HEK293 (cell line): ENCODE measurements at regions not wholly inside any gene's neighbourhood (a gene's known extent, or its start where the extent isn't known, plus 50 kb on each side); places are given as distances from the start of the nearest gene placed in this dataset.

Experiments
- ZBTB7A ChIP-seq: fragments of 450-650 bp; formaldehyde crosslinking; IDR thresholded peaks from 2 replicates; pipeline ENCODE4 v1.5.1; 2016; ENCODE audit warnings: low read depth, missing biosample characterization, missing genetic modification characterization
- ZFP3 ChIP-seq: fragments of 450-650 bp; formaldehyde crosslinking; IDR thresholded peaks from 2 replicates; pipeline ENCODE4 v1.5.1; 2016; ENCODE audit warnings: low read depth, missing biosample characterization, missing genetic modification characterization
- ZNF133 ChIP-seq: fragments of 450-650 bp; formaldehyde crosslinking; IDR thresholded peaks from 2 replicates; pipeline ENCODE4 v1.5.1; 2016; ENCODE audit warnings: missing biosample characterization, missing genetic modification characterization
- ZNF138 ChIP-seq: fragments of 450-650 bp; formaldehyde crosslinking; IDR thresholded peaks from 2 replicates; pipeline ENCODE4 v1.5.1; 2016; ENCODE audit warnings: missing biosample characterization, missing genetic modification characterization, borderline replicate concordance
- ZNF174 ChIP-seq: fragments of 450-650 bp; formaldehyde crosslinking; IDR thresholded peaks from 2 replicates; pipeline ENCODE4 v1.5.0; 2017; ENCODE audit warnings: missing biosample characterization, mild to moderate bottlenecking, missing genetic modification characterization
- ZNF175 ChIP-seq: fragments of 450-650 bp; formaldehyde crosslinking; IDR thresholded peaks from 2 replicates; pipeline ENCODE4 v1.5.1; 2016; ENCODE audit warnings: missing biosample characterization, missing genetic modification characterization
- ZNF292 ChIP-seq: fragments of 450-650 bp; formaldehyde crosslinking; IDR thresholded peaks from 2 replicates; pipeline ENCODE4 v1.5.1; 2016; ENCODE audit warnings: low read depth, missing biosample characterization, missing genetic modification characterization, borderline replicate concordance
- ZNF501 ChIP-seq: fragments of 450-650 bp; formaldehyde crosslinking; IDR thresholded peaks from 2 replicates; pipeline ENCODE4 v1.5.1; 2016; ENCODE audit warnings: missing biosample characterization, missing genetic modification characterization
- ZNF76 ChIP-seq: fragments of 450-650 bp; formaldehyde crosslinking; IDR thresholded peaks from 2 replicates; pipeline ENCODE4; 2016; ENCODE audit warnings: low read depth, missing biosample characterization, missing genetic modification characterization, borderline replicate concordance
- TF ChIP-seq, protein P1 (sequence below): fragments of 450-650 bp; formaldehyde crosslinking; IDR thresholded peaks from 2 replicates; pipeline ENCODE4 v1.5.1; 2016; ENCODE audit warnings: missing biosample characterization, missing genetic modification characterization
- TF ChIP-seq, protein P2 (sequence below): fragments of 450-650 bp; formaldehyde crosslinking; IDR thresholded peaks from 2 replicates; pipeline ENCODE4 v1.5.1; 2016; ENCODE audit warnings: missing biosample characterization, missing genetic modification characterization
- TF ChIP-seq, protein P3 (sequence below): fragments of 450-650 bp; formaldehyde crosslinking; IDR thresholded peaks from 2 replicates; pipeline ENCODE4 v1.5.1; 2016; ENCODE audit warnings: missing biosample characterization, missing genetic modification characterization

DNA sequence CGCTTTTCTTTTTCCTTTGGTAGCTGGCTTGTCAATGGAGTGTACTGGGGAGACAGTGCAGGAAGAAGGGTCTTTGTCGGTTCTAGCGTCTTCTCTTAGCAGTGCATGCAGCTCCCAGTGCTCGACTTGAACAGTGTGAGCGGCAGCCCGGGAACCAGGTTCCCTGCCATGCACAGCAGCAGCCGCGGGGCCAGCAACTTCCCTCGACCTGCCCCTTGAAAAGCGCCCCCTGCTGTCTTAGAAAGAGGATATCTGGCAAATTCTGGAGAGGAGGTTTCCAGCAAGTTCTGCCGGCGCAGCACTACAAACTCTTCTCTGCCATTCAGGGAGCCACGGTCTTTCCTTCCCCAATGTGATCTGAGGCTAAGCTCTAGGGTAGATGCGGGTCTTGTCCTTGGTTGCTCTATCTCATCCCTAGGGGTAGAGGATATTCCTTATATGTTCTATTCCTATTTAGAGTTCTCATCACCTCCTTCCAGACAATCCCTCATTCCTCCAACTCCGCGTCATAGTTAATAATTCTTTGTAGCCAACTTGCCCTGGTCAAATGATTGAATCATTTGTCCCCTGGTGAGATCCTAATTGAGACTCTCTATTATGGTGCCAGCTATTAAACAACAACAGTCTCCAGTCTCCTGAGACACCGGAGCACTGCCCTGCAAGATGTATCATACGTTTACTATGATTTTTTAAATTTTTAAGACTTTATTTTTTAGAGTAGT lies 451.3 kb downstream of the PMP22 start:
- TF ChIP-seq, protein P1, sequence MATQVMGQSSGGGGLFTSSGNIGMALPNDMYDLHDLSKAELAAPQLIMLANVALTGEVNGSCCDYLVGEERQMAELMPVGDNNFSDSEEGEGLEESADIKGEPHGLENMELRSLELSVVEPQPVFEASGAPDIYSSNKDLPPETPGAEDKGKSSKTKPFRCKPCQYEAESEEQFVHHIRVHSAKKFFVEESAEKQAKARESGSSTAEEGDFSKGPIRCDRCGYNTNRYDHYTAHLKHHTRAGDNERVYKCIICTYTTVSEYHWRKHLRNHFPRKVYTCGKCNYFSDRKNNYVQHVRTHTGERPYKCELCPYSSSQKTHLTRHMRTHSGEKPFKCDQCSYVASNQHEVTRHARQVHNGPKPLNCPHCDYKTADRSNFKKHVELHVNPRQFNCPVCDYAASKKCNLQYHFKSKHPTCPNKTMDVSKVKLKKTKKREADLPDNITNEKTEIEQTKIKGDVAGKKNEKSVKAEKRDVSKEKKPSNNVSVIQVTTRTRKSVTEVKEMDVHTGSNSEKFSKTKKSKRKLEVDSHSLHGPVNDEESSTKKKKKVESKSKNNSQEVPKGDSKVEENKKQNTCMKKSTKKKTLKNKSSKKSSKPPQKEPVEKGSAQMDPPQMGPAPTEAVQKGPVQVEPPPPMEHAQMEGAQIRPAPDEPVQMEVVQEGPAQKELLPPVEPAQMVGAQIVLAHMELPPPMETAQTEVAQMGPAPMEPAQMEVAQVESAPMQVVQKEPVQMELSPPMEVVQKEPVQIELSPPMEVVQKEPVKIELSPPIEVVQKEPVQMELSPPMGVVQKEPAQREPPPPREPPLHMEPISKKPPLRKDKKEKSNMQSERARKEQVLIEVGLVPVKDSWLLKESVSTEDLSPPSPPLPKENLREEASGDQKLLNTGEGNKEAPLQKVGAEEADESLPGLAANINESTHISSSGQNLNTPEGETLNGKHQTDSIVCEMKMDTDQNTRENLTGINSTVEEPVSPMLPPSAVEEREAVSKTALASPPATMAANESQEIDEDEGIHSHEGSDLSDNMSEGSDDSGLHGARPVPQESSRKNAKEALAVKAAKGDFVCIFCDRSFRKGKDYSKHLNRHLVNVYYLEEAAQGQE (tag by site-specific recombination) = no peak
- no peak for TF ChIP-seq ZNF76 (tag by site-specific recombination)
- no peak for TF ChIP-seq ZBTB7A (tag by site-specific recombination)
- no peak for TF ChIP-seq ZFP3 (tag by site-specific recombination)
- TF ChIP-seq ZNF138 = no peak
- TF ChIP-seq ZNF133 (tag by site-specific recombination) = no peak
- no peak for TF ChIP-seq ZNF501 (tag by site-specific recombination)
- TF ChIP-seq, protein P2, sequence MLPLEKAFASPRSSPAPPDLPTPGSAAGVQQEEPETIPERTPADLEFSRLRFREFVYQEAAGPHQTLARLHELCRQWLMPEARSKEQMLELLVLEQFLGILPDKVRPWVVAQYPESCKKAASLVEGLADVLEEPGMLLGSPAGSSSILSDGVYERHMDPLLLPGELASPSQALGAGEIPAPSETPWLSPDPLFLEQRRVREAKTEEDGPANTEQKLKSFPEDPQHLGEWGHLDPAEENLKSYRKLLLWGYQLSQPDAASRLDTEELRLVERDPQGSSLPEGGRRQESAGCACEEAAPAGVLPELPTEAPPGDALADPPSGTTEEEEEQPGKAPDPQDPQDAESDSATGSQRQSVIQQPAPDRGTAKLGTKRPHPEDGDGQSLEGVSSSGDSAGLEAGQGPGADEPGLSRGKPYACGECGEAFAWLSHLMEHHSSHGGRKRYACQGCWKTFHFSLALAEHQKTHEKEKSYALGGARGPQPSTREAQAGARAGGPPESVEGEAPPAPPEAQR (tag by site-specific recombination) = no peak
- TF ChIP-seq ZNF174 (tag by site-specific recombination) = no peak
- TF ChIP-seq ZNF292 (tag by site-specific recombination) = no peak
- TF ChIP-seq, protein P3, sequence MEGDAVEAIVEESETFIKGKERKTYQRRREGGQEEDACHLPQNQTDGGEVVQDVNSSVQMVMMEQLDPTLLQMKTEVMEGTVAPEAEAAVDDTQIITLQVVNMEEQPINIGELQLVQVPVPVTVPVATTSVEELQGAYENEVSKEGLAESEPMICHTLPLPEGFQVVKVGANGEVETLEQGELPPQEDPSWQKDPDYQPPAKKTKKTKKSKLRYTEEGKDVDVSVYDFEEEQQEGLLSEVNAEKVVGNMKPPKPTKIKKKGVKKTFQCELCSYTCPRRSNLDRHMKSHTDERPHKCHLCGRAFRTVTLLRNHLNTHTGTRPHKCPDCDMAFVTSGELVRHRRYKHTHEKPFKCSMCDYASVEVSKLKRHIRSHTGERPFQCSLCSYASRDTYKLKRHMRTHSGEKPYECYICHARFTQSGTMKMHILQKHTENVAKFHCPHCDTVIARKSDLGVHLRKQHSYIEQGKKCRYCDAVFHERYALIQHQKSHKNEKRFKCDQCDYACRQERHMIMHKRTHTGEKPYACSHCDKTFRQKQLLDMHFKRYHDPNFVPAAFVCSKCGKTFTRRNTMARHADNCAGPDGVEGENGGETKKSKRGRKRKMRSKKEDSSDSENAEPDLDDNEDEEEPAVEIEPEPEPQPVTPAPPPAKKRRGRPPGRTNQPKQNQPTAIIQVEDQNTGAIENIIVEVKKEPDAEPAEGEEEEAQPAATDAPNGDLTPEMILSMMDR (tag by site-specific recombination) = no peak
- TF ChIP-seq ZNF175 (tag by site-specific recombination) = no peak
